HL-60/S4 (cell line): ENCODE measurements at regions not wholly inside any gene's neighbourhood (a gene's known extent, or its start where the extent isn't known, plus 50 kb on each side); places are given as distances from the start of the nearest gene placed in this dataset.
"Not testable (repeated sequence)": the region's sequence is repeated elsewhere in the genome, so short reads cannot be mapped to it uniquely, and the experiment has no call there.

Experiments
- in situ Hi-C: fragments of 300-500 bp; cut with MboI; formaldehyde crosslinking; loops from 2 replicates; pipeline ENCODE4 v1.14.3; 2022; ENCODE audit warnings: low sequenced_read_pairs

- in situ Hi-C loops, result no loop called here
Measured at GRCh38 chr2:16247326-16248122, 307.2 kb downstream of the MYCN start.

- in situ Hi-C loops, result no loop called here
Measured at GRCh38 chr2:16246911-16247310, 306.6 kb downstream of the MYCN start.

DNA sequence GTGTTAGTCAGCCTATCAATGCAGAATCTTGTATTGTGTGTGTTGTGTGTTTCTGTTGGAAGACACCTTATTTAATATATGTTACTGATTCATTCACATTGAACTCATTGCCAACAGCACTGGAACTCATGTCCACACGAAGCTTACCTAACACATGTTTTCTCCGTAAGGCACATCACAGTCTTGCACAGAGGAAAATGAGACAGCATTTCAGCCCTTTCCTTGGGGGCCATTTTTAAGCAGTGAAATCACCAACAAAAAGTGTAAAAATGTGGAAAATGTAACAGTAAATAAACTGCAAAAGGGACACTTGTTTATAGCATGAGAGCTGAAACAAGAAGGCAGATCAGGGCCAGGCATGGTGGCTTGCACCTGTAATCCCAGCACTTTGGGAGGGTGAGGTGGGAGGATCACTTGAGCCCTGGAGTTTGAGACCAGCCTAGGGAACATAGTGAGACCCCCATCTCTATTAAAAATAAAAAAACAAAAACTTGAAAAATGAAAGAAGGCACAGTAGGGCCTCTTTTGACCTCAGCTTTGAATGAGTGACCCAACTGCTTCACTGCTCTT is 306.0 kb downstream of the MYCN start:
- in situ Hi-C loops, result no loop called here

GRCh38 chr2:16245481-16246054 is 305.2 kb downstream of the MYCN start:
- in situ Hi-C loops, result no loop called here

DNA sequence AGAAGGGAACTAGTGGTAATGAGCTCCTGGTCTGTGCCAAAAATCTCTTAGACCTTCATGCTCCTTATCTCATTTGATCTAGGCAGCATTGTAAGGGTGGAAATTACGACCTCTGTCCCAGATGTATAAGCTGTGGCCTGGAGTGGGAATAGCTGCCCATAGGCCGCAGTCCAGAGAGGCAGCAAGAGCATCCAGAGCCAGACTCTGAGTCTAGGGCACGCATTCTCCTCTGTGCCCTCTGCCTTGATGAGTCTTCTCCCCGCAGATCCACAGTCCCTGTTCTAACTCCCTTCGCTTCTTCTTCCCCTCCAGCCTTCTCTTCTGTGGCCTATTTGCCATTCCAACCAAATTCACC is 304.6 kb downstream of the MYCN start:
- in situ Hi-C loops, result no loop called here

DNA sequence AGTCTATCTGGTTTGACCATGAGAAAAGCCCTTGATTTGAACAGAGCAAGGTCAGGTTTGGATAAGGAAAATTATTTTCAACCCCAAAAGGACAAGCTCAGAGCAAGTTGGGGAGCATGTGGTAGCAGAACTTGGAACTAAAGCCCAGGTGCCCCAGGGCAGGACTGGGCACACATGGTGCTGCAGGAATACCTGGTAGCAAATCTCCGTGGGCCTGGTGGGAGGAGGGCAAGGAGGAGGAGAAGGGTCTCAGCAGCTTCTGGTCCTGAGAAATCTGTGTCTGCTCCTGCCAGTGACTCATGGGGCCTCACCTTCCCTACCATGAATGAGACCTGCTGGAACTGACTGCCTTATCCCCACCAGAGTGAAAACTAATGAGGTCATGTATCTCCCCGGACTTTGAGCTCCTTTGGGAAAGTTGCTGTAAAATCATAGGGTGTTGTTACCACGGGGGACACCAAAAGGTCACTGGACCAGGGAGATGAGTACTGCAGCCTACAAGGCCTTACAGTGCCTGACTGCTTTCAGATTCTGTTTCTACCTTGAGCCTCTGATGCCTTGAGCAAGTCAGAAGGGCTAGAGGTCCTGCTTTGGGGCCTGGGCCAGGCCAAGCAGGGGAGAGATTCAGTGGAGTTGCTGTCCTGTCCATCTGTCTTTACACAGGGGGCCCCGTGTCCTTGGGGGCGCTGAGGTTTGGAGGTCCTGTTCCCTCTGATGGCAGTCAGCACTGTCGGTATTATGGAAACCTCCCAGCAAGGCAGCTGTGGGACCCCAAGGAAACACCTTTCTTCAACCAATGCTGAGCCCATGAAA is 304.0 kb downstream of the MYCN start:
- in situ Hi-C loops, result no loop called here

- in situ Hi-C loops, result no loop called here
Measured at GRCh38 chr2:16243411-16243996, 303.2 kb downstream of the MYCN start.

GRCh38 chr2:16242906-16243305 is 302.6 kb downstream of the MYCN start:
- in situ Hi-C loops, result no loop called here

DNA sequence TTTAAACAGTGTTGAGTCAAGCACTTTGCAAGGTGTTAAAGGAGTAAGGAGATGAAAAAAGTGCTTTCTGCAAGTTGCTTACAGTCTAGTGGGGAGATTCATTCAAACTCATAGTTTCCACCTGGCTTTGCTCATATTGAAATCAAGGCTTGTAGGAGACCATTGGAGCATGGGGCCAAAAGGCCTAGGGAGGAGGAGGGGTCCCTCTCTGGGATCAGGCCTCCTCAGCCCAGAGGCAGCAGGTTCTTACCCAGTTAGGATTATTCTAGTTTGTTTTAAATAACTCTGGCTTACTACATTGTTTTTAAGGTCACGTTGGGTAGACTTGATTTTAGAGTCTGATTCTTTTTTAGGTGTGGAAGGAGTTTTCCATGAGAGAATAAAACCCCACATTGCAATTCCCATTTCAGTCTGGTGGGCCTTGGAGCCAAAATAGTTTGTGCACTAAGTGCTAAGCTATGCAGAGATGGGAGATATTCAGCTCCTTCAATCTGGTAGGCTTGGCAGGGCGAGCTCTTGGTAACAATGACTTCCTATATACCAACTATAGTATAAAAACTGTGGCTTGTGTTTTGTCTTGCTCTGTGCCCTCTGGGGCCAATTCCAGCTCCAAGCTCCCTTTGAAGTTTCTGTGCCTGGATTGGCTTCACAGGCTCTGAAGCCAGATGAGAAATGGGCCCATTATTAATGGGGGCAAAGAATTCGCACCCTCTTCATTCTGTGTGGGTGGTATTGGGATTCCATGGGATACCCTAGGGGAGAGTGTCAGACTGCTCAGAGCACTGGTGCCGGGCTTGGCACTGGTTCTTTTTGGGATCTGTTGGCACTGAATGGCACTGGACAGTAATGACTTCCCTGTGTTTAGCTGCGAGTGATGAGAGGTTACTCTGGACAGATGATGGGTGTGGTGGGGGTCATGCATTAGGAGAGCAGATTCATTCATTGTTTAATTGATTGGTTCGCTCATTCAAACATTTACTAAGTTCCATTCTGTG is 301.1 kb downstream of the MYCN start:
- in situ Hi-C loops, result no loop called here

- in situ Hi-C loops, result no loop called here
Measured at GRCh38 chr2:16240402-16240801, 300.1 kb downstream of the MYCN start.

DNA sequence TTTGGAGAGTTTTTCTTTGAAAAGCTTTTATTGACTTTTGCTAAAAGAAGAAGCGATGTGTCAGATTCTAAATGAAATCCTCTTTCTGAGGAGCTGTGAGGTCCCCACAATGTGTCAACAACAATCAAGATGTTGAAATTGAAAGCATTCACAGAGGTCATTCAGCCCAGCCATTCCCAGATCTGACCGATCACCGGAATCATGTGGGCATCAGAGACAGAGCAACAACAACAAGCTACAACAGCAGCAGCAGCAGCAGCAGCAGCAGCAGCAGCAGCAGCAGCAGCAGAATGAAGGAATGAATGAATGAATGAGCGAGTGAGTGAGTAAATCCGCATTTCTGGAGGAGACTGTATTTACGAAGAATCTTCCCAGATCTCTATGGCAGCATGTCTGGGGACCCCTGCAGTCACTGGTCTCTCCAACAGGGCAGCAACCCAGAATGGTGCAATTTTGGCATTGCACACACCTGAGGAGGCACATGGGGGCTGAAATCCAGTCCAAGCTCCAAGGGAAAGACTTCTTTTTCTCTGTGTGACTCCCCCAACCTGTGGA is 299.0 kb downstream of the MYCN start:
- in situ Hi-C loops, result no loop called here

- in situ Hi-C loops, result no loop called here
Measured at GRCh38 chr2:16238786-16239185, 298.4 kb downstream of the MYCN start.

GRCh38 chr2:16238001-16238761 is 297.8 kb downstream of the MYCN start:
- in situ Hi-C loops, result no loop called here

GRCh38 chr2:16235747-16236146 is 295.4 kb downstream of the MYCN start:
- in situ Hi-C loops, result no loop called here

GRCh38 chr2:16235291-16235690 is 294.9 kb downstream of the MYCN start:
- in situ Hi-C loops, result not testable (repeated sequence)

DNA sequence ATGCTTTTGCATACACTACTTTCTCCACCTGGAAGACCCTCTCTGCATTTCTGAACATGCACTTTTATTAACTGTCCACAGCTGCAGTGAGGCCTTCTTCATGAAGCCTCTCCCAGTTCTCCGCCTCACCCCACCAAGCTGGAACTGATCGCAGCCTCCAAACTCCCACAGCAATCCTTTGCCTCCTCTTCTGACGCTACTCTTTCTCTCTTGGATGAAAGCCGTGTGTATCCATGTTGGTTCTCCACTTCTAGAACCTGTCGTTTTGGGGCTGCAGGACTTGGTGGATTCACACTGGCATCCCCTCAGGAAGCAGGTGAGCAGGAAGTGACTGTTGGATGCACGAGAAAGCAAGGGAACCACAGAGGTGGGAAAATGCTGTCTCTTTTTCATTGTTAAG is 288.6 kb downstream of the MYCN start:
- in situ Hi-C loops, result no loop called here

- in situ Hi-C loops, result no loop called here
Measured at GRCh38 chr2:16228471-16228870, 288.1 kb downstream of the MYCN start.

DNA sequence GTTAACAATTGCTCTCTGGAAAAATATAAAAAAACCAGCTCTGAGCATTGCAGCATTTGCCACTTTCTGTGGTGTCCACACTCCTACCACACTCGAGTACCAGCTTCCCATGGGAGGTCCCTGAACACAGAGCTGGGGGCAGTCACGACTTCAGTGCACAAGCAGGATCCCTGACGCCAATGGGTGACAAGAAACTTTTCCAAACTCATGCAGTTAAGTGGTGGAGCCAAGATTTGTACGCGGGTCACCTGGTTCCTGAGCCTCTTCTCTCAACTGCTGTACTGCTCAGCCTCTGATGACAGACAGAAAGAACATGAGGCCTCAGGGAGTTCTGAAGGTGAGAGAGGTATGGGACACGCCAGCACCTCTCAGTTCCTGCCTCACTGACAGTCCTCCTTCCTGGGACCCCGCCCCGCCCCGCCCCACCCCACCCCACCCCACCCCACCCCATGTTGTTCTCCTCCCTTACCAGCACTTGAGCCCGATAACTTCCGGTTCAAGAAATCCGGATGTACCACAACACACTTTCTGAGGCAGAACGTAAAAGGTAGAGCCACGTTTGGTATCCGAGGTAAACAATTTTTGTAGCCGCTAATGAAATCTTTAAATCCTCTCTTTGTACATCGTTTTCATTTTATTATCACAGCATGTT is 287.6 kb downstream of the MYCN start:
- in situ Hi-C loops, result no loop called here
